UCSD-AML1 (cell line): ENCODE measurements at regions not wholly inside any gene's neighbourhood (a gene's known extent, or its start where the extent isn't known, plus 50 kb on each side); places are given as distances from the start of the nearest gene placed in this dataset.

Experiments used
- DNase-seq: peaks from one replicate; lab custom pipeline; 2025; ENCODE audit not compliant: unreplicated experiment; lab: John Stamatoyannopoulos, UW

DNA sequence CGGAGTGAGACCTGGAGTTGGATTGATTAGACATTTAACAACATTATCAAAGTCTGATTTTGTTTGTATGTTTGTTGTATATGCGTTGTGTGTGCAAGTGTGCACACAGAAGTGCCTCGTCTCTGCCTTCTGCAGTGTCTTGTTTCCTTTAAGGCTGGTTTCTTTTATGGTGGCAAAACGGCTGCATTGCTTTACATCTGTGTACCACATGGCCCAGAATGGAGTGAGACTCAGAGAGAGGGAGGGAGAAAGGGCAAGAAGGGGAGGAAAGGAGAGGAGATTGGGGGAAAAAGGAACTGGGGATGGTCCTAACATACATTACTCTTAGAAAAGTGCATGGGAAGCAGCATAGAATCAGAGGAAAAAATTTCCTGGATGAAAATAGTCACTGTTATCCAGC lies 99.7 kb upstream of the WLS start:
- DNase-seq = no peak

DNA sequence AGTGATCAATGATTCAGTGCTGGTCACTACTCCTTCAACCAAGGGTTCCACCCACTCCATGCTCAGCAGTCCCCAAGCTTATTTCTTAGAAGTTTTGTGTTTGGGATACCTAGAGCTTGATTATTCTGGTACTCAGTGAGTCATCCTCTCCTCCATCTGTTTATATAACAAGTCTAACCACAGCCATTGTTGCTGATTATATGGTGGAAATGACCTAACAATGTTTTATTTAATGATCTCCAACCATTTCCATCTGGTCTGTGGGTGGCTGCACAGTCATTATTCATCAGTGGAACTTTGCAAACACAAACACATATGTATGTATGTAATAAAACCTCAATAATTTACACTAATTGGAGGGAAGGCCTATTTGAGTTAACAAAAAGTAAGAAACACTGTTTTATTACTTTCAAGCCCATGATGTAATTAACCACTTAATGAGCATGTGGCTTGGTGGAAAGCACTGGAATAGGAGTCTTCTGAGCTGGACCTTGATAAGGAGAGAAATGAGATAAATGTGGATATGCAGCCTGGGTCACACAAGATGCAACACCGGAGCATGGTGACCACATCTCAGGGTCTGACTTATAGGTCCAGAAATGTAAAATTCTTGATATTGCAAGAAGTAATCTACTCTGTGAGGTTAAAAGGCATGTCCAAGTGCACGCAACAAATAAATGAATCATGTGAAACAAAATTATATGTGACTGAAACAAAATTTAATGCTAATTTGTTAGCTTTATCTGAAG lies 99.0 kb upstream of the WLS start:
- no peak for DNase-seq

DNA sequence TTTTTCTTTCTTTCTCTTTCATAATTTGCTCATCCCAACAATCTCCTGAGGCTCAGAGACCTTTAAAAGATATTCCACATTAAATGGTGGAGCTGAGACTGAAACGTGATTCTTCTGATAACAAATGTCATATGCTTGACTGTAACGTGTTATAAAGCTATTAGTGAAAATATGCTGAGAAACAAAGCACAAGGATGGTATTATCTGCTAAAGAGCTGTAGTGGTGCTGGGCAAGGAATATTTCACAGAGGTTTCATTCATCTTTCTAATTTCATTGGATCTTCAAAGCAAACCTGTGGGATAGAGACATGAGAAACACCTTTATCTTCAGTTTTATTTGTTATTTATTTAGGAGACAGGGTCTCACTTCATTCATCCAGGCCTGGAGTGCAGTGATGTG lies 98.1 kb upstream of the WLS start:
- DNase-seq = no peak

DNA sequence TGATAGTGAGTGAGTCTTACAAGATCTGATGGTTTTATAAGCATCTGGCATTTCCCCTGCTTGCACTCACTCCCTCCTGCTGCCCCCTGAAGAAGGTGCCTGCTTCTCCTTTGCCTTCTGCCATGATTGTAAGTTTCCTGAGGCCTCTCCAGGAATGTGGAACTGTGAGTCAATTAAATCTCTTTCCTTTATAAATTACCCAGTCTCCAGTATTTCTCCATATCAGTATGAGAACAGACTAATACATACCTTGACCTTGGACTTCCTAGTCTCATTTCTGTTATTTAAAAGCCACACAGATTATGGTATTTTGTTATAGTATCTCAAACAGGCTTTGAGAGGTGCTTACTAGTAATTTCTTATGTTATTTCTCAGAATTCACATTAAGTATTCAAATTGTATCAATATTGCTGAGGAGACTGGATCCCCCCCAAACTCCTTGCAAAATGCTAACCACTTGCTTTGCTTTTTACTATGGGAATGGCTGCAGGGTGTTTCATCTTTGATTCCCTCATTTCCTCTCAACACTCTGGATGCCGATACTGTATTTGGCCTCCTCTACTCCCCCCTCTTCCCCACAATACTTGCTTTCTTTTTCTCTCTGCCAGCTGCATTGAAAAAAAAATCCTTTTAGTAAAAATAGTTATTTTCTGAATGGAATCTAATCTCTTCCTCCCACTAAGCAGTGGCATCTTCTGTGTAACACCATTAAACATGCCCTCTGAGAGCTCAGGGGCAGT lies 96.9 kb upstream of the WLS start:
- DNase-seq = no peak

DNA sequence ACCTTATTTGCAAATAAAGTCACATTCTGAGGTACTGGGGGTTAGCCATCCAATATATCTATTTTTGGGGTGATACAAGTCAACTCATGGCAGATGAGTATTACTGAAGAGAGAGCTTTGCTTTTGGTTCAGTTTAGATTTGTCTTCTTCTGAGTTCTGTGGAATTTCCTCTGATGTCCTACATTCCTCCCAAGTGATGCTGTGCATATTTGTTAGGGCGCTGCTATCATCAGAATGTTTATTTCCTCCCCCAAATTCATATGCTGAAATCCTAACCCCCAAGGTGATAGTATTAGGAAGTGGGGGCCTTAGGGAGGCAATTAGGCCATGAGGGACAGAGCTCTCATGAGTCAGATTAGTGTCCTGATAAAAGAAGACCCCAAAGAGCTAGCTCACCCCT lies 96.2 kb upstream of the WLS start:
- DNase-seq = no peak

DNA sequence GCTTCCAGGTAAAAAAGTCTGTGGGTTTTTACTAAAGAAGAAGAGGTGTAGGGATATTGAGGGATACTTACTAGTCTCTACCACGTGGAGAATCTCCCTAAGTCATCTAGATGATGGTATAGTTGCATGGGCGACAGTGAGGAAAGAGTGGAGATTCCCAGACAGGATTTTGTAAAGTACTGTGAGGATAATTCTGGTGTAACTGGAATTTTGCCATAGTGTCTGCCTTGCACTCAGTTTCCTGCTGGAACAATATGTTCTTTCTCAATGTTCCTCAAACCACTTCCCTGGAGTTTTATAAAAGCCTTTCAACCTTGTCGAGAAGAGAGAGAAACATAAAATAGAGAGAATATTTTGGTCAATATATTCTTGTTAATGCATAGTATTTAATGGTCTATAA lies 95.1 kb upstream of the WLS start:
- DNase-seq = no peak

DNA sequence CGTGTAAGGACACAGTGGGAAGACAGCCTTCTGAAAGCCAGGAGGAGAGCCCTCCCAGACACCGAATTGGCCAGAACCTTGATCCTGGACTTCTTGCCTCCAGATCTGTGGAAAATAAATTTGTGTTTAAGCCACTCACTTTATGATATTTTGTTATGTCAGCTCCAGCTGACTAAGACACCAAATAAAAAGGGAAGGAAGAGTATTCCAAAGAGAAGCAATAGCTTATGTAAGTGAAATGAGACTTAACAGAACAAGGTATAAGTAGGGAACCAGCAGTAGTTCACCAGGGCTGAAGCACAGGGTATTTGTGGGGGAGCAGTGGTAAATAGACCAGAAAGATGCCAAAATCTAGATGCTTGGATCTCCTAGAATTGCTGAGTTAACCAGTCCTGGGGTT lies 94.2 kb upstream of the WLS start:
- no peak for DNase-seq

DNA sequence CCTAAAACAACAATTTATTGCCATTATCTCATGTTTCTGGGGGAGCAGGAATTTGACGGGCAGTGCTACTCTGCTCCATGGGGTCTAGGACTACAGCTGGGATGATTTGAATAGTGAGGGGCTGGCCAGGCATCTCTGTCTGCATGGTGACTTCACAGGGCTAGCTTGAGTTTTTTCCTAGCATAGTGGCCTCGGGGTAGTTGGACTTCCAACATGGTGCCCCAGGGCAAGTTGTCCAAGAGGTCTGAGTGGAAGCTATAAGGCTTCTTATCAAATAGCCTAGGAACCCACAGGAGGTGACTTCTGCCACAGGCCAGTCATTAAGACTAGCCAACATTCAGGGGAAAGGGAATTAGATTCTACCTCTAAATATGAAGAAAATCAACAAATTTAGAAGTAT lies 92.0 kb upstream of the WLS start:
- no peak for DNase-seq

DNA sequence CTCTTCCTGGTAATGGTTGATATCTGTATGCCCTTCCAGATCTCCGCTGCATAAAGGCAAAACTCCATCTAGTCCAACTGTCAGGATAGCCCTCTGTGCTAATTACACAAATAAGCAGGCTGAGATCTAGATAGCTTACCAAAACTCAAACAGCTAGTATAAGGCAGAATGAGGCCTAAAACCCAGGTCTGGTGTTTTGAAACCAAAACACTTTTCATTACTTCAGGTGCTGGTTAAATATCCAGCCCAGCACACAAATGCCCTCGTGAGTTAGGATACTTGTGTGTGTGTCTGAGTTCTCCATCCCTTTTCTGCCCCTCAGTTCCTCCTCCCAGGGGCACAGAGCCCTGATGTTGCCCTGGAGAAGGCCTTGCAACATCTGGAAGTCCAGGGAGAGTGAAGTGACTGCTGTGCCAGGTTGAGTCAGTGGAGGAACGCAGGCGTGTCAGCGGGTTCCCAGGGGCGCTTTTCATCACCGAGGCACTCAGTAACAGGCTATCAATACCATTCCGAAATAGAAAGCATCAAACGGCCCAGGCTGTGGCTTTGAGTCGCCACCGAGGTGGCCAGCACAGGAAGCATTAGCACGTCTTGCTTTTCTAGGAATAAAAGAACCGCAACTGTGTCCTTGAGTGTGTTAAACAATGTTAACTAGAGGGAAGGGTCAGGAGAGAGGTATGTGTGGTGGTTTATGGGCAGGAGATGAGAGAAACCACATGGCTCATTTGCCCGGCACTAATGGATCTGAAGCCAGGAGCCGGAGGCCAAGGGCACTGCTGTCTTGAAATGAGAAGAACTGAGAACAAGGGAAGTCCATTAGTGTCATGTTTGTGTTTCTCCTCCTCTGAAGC lies 90.7 kb upstream of the WLS start:
- no peak for DNase-seq

DNA sequence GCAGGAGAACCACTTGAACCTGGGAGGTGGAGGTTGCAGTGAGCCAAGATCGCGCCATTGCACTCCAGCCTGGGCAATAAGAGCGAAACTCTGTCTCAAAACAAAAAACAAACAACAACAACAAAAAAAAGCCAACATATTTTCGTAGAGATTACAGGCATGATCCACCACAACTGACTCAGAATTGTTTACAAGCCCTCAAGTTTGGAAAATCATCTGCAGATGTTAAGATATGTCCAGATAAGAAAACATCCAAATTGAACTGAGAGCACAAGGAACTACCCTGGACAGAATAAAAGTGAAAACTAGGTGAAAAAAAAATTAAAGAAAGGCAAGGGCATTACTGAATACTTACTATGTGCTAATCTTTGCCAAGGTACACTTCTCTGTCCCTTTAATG lies 89.8 kb upstream of the WLS start:
- DNase-seq = no peak

DNA sequence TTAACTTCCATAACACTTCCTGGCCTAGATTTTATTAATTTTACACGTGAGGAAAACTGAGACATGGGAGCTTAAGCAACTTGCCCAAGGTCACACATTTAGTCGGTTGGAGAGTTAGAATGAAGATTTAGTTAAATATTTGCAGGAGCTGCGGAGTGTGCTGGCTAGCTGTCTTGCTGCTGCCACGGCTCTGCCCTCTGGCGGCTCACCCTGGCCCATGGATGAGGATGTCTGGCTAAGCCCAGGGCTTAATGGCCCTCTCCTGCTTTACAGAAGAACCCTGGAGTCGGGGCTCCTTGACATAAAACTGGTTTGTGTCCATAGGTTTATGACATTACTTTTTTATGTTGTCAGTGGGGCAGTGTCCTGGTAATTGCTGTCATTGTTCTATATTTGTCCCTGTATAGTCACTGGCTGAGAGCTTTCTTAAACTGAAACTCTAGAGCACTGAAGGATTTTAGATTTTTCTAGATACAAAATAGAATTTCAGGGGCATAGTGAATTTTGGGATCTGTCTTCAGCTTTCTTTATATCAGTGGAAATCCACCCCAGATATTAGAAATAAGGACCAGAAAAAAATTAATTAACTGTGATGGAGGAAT lies 88.9 kb upstream of the WLS start:
- no peak for DNase-seq

DNA sequence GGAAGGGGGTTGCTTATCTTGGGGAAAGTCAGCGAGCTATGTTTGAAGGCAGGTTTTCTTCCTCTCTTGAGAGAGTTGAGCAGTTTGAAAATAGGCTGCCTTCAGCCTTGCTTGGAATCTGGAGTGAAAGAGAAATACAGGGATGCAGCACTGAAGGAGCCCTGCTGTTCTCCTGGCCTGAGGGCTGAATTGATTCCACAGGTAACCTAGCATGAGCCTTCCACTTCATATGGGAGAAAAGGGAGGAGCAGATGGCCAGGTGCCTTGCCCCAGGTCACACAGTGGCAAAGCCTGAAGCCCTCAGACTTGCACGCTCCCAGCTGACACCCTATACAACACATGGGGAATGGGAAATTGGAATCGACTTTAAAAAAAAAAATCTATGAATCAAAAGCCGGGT lies 88.0 kb upstream of the WLS start:
- DNase-seq = peak; percentile 4

DNA sequence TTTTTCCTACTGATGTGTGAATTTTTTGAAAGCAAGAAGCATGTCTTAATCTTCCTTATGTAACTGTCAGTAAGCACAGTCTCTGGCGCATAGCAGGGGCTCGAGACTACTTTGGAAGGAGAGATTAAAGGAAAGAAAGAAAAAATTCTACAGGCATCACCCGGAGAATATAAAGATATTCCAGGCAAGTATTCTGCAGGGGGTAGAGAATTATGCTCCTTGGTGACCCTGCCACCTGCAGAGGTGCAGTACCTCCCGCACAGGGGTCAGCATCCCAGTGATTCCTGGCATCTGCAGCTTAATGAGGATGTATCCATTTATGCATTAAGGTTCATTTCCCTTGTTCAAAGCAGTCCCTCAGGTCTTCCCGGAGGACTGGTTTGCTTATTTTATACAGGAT lies 87.6 kb upstream of the WLS start:
- DNase-seq = no peak

DNA sequence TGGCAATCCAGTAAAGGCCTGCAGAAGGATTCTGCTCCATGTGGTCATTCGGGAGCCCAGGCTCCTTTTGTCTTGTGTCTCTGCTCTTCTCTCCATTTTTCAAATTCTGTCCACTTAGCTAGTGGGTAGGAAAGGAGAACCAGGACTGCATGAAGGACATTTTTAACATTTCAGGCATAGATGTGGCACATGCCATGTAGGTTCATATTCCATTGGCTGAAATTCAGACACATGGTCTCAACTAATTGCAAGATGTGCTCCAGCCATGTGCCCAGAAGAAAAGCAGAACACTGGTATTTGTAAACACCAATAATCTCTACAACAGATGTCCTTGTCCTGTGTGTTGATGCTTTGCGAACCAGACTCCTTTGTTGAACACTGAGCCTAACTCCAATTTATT lies 85.2 kb upstream of the WLS start:
- no peak for DNase-seq

DNA sequence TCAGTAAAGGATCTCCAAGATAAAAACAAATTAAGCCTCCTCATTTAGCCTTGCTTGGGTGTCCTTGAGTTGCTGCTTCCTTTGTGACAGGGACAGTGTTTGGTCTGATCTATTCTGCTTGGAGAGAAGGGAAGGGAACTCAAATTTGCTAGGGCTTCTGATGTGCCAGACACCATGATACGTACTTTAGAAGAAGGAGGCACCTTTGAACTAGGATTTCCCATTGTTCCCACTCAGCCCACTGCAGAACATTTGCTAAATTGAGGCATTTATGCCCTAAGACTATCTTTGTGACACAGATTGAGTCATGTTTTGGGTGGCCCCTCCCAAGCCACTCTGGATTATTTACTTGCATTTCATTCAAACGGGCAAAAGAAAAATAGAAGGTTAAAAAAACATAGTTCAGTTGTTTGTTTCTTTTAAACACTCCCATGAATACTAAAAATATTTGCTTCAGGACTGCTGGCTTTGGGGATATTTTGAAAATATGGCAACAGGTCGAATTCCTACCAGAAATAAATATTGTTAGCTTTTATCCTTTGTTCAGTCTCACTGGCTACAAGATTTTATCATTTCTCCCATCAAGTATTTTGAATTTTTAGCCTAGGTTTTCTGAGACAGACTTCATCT lies 81.9 kb upstream of the WLS start:
- no peak for DNase-seq

DNA sequence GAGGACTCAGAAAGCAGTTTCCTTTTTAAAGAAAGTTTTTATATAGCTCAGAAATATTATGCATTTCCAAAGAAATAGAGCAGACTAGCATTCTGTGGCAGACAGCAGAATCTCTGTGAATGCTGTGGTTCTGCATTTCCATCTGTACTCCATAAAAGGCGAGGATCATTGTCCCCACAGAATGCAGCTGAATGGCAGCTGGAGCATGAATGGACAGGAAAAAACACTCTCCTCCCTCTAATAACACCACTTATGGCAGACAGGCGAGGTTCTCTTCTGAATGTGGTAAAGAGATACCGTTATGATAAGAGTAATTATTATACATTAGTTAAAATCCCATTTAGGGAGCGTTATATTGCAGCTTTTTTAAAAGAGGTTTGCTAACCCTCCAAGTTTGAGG lies 81.4 kb upstream of the WLS start:
- DNase-seq = no peak

DNA sequence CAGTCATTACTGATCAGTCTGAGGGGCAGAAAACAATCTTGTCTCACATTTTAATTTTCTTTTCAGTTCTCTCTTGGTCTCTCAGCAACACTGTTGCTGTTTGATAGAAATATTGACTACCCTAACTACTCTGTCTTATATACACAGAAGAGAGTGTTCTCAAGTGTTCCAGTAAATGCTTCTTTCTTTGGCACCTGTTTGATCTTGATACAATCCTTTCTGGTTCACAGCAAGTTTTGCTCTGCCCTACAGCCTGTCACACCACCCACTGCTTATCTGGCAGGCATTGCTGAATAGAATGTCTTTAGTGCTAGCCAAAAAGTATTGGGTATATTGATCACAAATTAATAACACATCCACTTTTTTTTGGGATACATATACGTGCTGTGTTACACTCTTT lies 75.7 kb upstream of the WLS start:
- no peak for DNase-seq

DNA sequence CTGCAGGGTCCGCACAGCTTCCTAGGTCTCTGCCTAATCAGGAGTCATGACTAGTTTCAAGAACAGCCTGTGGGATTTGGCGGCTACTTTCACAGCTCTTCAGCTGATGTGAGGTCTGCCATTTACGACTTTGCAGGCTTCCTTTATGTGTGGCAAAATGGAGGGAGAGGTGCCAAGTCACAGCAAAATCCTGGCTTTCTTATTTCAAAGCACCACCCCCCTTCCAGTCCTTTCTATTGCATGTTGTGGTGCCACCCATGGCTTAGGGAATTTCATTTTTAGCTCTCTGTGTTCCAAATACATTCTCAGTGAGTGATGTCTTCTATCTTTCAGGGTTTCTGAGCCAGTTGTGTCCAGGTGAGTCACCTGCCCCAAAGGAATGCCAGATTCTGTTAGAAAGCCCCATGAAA lies 75.1 kb upstream of the WLS start:
- DNase-seq = no peak

DNA sequence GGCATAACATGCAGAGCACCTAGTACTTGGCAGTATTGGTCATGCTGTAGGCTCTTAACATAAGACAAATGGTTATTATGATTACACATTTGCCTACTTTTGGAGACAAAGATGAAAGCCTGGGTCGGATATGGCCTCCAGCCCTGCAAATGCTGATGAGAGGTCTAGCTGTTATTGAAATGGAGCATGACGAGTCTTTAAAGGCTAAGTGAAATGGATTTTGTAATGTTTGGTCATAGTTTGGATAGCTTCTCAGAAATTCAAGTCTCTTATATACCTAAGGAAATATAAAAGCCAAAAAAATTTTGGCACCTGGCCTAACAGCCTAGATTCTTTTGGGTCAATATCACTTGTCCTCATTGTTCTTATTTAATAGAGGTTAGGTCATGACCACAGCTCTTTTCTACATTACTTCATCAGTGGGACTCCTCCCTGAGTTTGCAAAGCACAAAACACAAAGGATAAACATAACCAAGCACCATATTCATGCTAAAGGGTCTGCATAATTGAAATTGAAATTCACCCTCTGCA lies 69.2 kb upstream of the WLS start:
- no peak for DNase-seq

DNA sequence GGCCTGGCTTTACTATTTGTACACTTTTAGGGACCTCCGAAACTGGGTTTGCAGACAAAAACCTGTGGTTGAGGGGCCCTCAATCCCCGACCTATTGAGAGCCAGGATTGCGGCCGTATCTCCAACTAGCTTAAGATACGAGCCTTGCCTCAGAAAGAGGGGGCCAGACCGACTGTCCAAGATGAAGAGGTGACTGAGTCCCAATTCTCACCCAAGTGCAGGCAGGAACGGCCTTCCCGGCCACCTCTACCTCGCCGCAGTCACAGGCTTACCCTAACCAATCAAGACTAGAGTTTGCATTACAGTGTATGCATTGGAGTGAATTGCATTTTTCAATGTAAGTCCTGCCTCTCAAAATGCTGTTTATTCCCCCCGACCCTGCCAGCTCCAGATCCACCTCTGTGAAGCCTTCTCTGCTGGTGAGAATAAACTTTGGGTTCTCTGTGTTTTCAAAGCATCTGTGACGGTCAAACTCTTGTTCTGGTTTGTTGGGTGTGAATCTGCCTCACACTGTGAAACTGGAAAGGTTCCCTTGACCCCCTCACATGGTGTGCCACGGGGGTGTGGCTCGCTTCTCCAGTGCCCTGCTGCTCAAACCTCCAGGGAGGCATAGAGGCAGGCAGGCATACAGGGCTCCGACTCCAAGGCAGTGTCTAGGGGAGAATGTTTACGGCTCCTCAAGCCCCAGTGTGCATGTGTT lies 62.2 kb upstream of the WLS start:
- DNase-seq = no peak
